Transverse colon (tissue), 4 donors: ENCODE measurements at regions not wholly inside any gene's neighbourhood (a gene's known extent, or its start where the extent isn't known, plus 50 kb on each side); places are given as distances from the start of the nearest gene placed in this dataset.

Source experiments
- EP300 ChIP-seq: sonication (generic); formaldehyde crosslinking; IDR thresholded peaks from one replicate; pipeline ENCODE4 v1.6.1; 2017; ENCODE audit warnings: antibody characterized with exemption, low read depth
- POLR2A ChIP-seq: fragments of 450-650 bp; IDR thresholded peaks from one replicate; pipeline ENCODE4 v1.6.1; 2016; ENCODE audit warnings: antibody characterized with exemption, mild to moderate bottlenecking, moderate library complexity
- POLR2AphosphoS5 ChIP-seq, 3 donors: sonication (generic); formaldehyde crosslinking; IDR thresholded peaks; one replicate each; pipeline ENCODE4 v1.6.1; 2016; ENCODE audit warnings: antibody characterized with exemption in 3 of 3
- TF ChIP-seq, protein P1 (sequence below), 5 experiments: fragments of 200-600 bp in 3 of 5; fragments of 450-650 bp in 2 of 5; sonication (generic) in 3 of 5; IDR thresholded peaks; 1 replicate in 2 of 5; 2 replicates in 3 of 5; pipeline ENCODE4 v1.5.1; 2016 to 2017; ENCODE audit warnings: antibody characterized with exemption in 5 of 5, inconsistent platforms in 3 of 5, mild to moderate bottlenecking in 2 of 5, moderate library complexity in 1 of 5

- TF ChIP-seq, protein P1, sequence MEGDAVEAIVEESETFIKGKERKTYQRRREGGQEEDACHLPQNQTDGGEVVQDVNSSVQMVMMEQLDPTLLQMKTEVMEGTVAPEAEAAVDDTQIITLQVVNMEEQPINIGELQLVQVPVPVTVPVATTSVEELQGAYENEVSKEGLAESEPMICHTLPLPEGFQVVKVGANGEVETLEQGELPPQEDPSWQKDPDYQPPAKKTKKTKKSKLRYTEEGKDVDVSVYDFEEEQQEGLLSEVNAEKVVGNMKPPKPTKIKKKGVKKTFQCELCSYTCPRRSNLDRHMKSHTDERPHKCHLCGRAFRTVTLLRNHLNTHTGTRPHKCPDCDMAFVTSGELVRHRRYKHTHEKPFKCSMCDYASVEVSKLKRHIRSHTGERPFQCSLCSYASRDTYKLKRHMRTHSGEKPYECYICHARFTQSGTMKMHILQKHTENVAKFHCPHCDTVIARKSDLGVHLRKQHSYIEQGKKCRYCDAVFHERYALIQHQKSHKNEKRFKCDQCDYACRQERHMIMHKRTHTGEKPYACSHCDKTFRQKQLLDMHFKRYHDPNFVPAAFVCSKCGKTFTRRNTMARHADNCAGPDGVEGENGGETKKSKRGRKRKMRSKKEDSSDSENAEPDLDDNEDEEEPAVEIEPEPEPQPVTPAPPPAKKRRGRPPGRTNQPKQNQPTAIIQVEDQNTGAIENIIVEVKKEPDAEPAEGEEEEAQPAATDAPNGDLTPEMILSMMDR (IDR thresholded peaks at IDR 0.05), result no peak
- no peak for TF ChIP-seq EP300
- TF ChIP-seq POLR2A, result no peak
- no peak for TF ChIP-seq POLR2AphosphoS5 (IDR thresholded peaks at IDR 0.05)
These were observed 263.9 kb downstream of the DIPK2A start for GRCh38 chr3:144235489-144235888.
